ENCODE measurements at regions not wholly inside any gene's neighbourhood (a gene's known extent, or its start where the extent isn't known, plus 50 kb on each side); places are given as distances from the start of the nearest gene placed in this dataset.

GRCh38 chr11:116179401-116179800 is 593.4 kb downstream of the BUD13 start:
- no peaks in the 10 kb centered on the region for H3K9me3 ChIP-seq
- no peaks in the 10 kb centered on the region for H3K36me3 ChIP-seq
- H3K4me3 ChIP-seq = no peak overlapping the region
- peaks cover 0 to 10% (median 0%) of the 10 kb centered on the region in 4 donors for H3K4me1 ChIP-seq
- TF ChIP-seq, protein P1, sequence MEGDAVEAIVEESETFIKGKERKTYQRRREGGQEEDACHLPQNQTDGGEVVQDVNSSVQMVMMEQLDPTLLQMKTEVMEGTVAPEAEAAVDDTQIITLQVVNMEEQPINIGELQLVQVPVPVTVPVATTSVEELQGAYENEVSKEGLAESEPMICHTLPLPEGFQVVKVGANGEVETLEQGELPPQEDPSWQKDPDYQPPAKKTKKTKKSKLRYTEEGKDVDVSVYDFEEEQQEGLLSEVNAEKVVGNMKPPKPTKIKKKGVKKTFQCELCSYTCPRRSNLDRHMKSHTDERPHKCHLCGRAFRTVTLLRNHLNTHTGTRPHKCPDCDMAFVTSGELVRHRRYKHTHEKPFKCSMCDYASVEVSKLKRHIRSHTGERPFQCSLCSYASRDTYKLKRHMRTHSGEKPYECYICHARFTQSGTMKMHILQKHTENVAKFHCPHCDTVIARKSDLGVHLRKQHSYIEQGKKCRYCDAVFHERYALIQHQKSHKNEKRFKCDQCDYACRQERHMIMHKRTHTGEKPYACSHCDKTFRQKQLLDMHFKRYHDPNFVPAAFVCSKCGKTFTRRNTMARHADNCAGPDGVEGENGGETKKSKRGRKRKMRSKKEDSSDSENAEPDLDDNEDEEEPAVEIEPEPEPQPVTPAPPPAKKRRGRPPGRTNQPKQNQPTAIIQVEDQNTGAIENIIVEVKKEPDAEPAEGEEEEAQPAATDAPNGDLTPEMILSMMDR (IDR thresholded peaks at IDR 0.05) = no peak
- TF ChIP-seq POLR2A (IDR thresholded peaks at IDR 0.05) = no peak
- TF ChIP-seq EP300 (IDR thresholded peaks at IDR 0.05) = no peak
- no peak overlapping the region for H3K27ac ChIP-seq
- WGBS, 2 donors = 55 to 64% methylated on average over 3 of the region's 3 CpGs
- H3K27me3 ChIP-seq = peaks cover 0 to 12% of the 10 kb centered on the region in 2 donors
- DNase-seq (ENCODE audit: low spot score in 2 of 2) = no peak

DNA sequence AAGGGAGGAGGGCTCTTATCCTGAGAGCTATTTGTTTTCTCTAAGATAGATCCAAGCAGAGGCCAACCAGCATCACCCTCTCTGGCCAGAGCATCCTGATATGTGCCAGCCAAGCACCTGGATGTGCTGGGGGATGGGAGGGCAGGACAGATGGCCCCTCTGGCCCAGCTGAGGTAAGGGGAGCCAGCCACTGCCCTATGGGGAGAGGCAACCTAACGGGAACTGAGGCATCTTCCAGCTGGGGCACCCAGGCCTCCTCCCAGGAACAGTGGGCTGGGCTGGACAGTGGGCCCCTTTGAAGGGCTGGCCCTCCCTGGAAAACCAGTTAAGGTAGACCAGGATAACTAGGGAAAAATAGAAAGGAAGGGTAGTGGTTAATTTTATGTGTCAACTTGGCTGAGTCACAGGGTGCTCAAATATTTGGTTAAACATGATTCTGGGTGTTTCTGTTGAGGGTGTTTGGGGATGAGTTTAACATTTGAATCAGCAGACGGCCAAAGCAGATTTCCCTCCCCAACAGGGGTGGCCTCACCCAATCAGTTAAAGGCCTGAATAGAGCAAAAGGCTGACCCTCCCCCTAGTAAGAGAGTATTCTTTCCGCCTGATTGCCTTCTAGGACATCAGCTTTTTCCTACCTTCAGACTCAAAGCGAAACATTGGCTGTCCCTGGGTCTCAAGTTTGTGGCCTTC is 595.1 kb downstream of the BUD13 start:
- Histone ChIP-seq H3K36me3 (no peaks in the 10 kb centered on the region), H3K4me1 (peaks cover 0 to 10% (median 0%) of the 10 kb centered on the region in 4 donors), H3K9me3 (no peaks in the 10 kb centered on the region), H3K27ac (no peak overlapping the region), H3K27me3 (peaks cover 0 to 17% of the 10 kb centered on the region in 2 donors), H3K4me3 (no peak overlapping the region)
- TF ChIP-seq, protein P1 (IDR thresholded peaks at IDR 0.05) = no peak
- TF ChIP-seq EP300 (IDR thresholded peaks at IDR 0.05) (no peak), POLR2A (IDR thresholded peaks at IDR 0.05) (no peak)
- 88 to 100% methylated on average over 4 of the region's 4 CpGs for WGBS, 2 donors
- DNase-seq (ENCODE audit: low spot score in 2 of 2) = no peak

GRCh38 chr11:116176484-116177005 is 596.2 kb downstream of the BUD13 start:
- Histone ChIP-seq H3K36me3 (no peaks in the 10 kb centered on the region), H3K4me1 (peaks cover 0 to 10% (median 0%) of the 10 kb centered on the region in 4 donors), H3K4me3 (no peak overlapping the region), H3K27ac (no peak overlapping the region), H3K27me3 (peaks cover 0 to 17% of the 10 kb centered on the region in 2 donors), H3K9me3 (no peaks in the 10 kb centered on the region)
- no peak for TF ChIP-seq EP300 (IDR thresholded peaks at IDR 0.05)
- TF ChIP-seq, protein P1 (IDR thresholded peaks at IDR 0.05) = no peak
- no peak for TF ChIP-seq POLR2A (IDR thresholded peaks at IDR 0.05)
- no peak for DNase-seq (ENCODE audit: low spot score in 2 of 2)
- 71 to 78% methylated on average over 6 of the region's 6 CpGs for WGBS, 2 donors

GRCh38 chr11:116175707-116176106 is 597.1 kb downstream of the BUD13 start:
- H3K36me3 ChIP-seq = no peaks in the 10 kb centered on the region
- TF ChIP-seq POLR2A (IDR thresholded peaks at IDR 0.05) = no peak
- no peak for TF ChIP-seq EP300 (IDR thresholded peaks at IDR 0.05)
- TF ChIP-seq, protein P1 (IDR thresholded peaks at IDR 0.05) = no peak
- no peak for DNase-seq (ENCODE audit: low spot score in 2 of 2)
- 44 to 57% methylated on average over 7 of the region's 7 CpGs for WGBS, 2 donors
- peaks cover 0 to 17% of the 10 kb centered on the region in 2 donors for H3K27me3 ChIP-seq
- no peak overlapping the region for H3K27ac ChIP-seq
- peaks cover 0 to 5% (median 0%) of the 10 kb centered on the region in 4 donors for H3K4me1 ChIP-seq
- H3K4me3 ChIP-seq = no peak overlapping the region
- no peaks in the 10 kb centered on the region for H3K9me3 ChIP-seq
